K562 (cell line): ENCODE measurements at regions not wholly inside any gene's neighbourhood (a gene's known extent, or its start where the extent isn't known, plus 50 kb on each side); places are given as distances from the start of the nearest gene placed in this dataset.

Source experiments
- ATAC-seq: fragments of 200-7000 bp; cut with Tn5 transposase; 3 replicates; pipeline ENCODE4 v1.9.1; 2020; ENCODE audit warnings: moderate library complexity
- BruUV-seq: library from RNA; stranded (reverse); fragments of 400-500 nt; replicated peaks from 2 replicates; lab custom pipeline; 2021; lab: Mats Ljungman, UMichigan
- CTCF ChIA-PET: fragments of 300-600 bp; formaldehyde crosslinking; extraction: SDS; loops from one replicate; lab custom pipeline; 2021; ENCODE audit warnings: low intra/inter-chr PET ratio; lab: Yijun Ruan, JAX
- POLR2A ChIA-PET: fragments of 300-600, 350-650 bp; sonication (Branson Sonifier 250); formaldehyde crosslinking; extraction: SDS; loops from one replicate; lab custom pipeline; 2021; ENCODE audit warnings: antibody characterized with exemption, inconsistent platforms; lab: Yijun Ruan, JAX
- DNase-seq, 4 experiments: peaks; one replicate each; pipeline versions ENCODE4 v3.0.0 to v3.0.0-alpha.2; 2011 to 2018; ENCODE audit warnings: low spot score in 3 of 4, mixed read lengths in 3 of 4; ENCODE audit errors: extremely low read depth in 1 of 4
- FAIRE-seq: peaks from 2 replicates; lab custom pipeline; 2011; peaks lifted over from hg19 to GRCh38; lab: Jason Lieb, UNC
- H2AFZ ChIP-seq: 2 replicates; pipeline ENCODE4 v1.6.0; 2011; ENCODE audit warnings: low read depth, low read length, control low read depth, inconsistent platforms
- H3K27ac ChIP-seq: fragments of 200-600 bp; 3 replicates; pipeline ENCODE4 v1.8.0; 2011; ENCODE audit warnings: low read depth, mild to moderate bottlenecking, control low read depth, inconsistent platforms, low read length, moderate library complexity, mixed read lengths; ENCODE audit errors: extremely low read depth
- H3K27me3 ChIP-seq, 2 experiments: fragments of 300-600 bp in 1 of 2; 2 replicates in 1 of 2; 3 replicates in 1 of 2; pipeline versions ENCODE4 v1.6.0 to v1.8.0; 2011; ENCODE audit warnings: inconsistent platforms in 2 of 2, low read length in 2 of 2, mild to moderate bottlenecking in 1 of 2, mixed read lengths in 1 of 2, moderate library complexity in 1 of 2; ENCODE audit not compliant: control insufficient read depth in 2 of 2, insufficient read depth in 2 of 2
- H3K36me3 ChIP-seq: fragments of 300-600 bp; 3 replicates; pipeline ENCODE4 v1.8.0; 2011; ENCODE audit warnings: mild to moderate bottlenecking, low read length, inconsistent platforms; ENCODE audit not compliant: control insufficient read depth, insufficient read depth
- H3K4me1 ChIP-seq, 2 experiments: fragments of 200-600 bp in 1 of 2; replicated peaks in 1 of 2; 2 replicates in 1 of 2; 3 replicates in 1 of 2; pipeline versions ENCODE4 v1.5.1 to v1.8.0; 2011; ENCODE audit warnings: inconsistent platforms in 2 of 2, low read length in 2 of 2, mild to moderate bottlenecking in 1 of 2, mixed read lengths in 1 of 2, moderate library complexity in 1 of 2; ENCODE audit not compliant: control insufficient read depth in 2 of 2, insufficient read depth in 2 of 2
- H3K4me2 ChIP-seq: 2 replicates; pipeline ENCODE4 v1.6.1; 2011; ENCODE audit warnings: low read length, control low read depth, inconsistent platforms, mixed read lengths; ENCODE audit not compliant: insufficient read depth
- H3K4me3 ChIP-seq: fragments of 200-600 bp; sonication (generic), shearing (Covaris generic); 2 replicates; pipeline ENCODE4 v1.5.1; 2016; ENCODE audit warnings: control low read depth, inconsistent platforms
- H3K79me2 ChIP-seq: fragments of 200-600 bp; 3 replicates; pipeline ENCODE4 v1.8.0; 2011; ENCODE audit warnings: low read length, inconsistent platforms; ENCODE audit not compliant: control insufficient read depth, insufficient read depth
- H3K9ac ChIP-seq, 2 experiments: 2 replicates each; pipeline versions ENCODE4 v1.6.0 to v1.6.1; 2011; ENCODE audit warnings: low read depth in 2 of 2, low read length in 2 of 2, control low read depth in 1 of 2, inconsistent platforms in 1 of 2, mild to moderate bottlenecking in 1 of 2, mixed read lengths in 1 of 2; ENCODE audit not compliant: insufficient read depth in 1 of 2
- H3K9me1 ChIP-seq: one replicate; pipeline ENCODE4 v1.6.0; 2011; ENCODE audit warnings: inconsistent platforms, mild to moderate bottlenecking, low read length, moderate library complexity; ENCODE audit not compliant: control insufficient read depth, insufficient read depth
- H3K9me3 ChIP-seq: replicated peaks from 2 replicates; pipeline ENCODE4 v1.5.1; 2011; ENCODE audit warnings: low read depth, low read length, inconsistent platforms; ENCODE audit not compliant: control insufficient read depth, insufficient read depth
- H4K20me1 ChIP-seq: replicated peaks from 2 replicates; pipeline ENCODE4 v1.6.1; 2011; ENCODE audit warnings: low read length, inconsistent platforms, mixed read lengths; ENCODE audit not compliant: control insufficient read depth, insufficient read depth
- GABPA ChIP-seq: fragments of 200-800 bp; sonication (Bioruptor generic); conservative IDR thresholded peaks from 2 replicates; pipeline ENCODE4 v1.6.1; 2016; ENCODE audit warnings: low read depth, missing genetic modification characterization, missing compliant biosample characterization
- NFXL1 ChIP-seq: fragments of 450-650 bp; formaldehyde crosslinking; IDR thresholded peaks from 2 replicates; pipeline ENCODE4 v1.4.0; 2021; ENCODE audit warnings: mild to moderate bottlenecking
- SREBF2 ChIP-seq: sonication (generic); formaldehyde crosslinking; IDR thresholded peaks from 2 replicates; pipeline ENCODE4 v1.4.0; 2020; ENCODE audit warnings: mild to moderate bottlenecking, missing genetic modification reagents
- whole genome bisulfite sequencing: fragments of 100-300 bp; shearing (Covaris generic); methylation state at CpG from one replicate; pipeline ENCODE4 v1.1.6; 2016; ENCODE audit warnings: low coverage, mixed read lengths; ENCODE audit not compliant: insufficient coverage; ENCODE audit errors: missing lambda C conversion rate; 5-methylcytosine and 5-hydroxymethylcytosine counted together
- in situ Hi-C: fragments of 300-500 bp; cut with MboI; formaldehyde crosslinking; loops from 4 replicates; pipeline ENCODE4 v1.15.0; 2018; ENCODE audit warnings: inconsistent platforms, mixed read lengths
- intact Hi-C: fragments of 100-400 bp; cut with micrococcal nuclease; formaldehyde crosslinking; loops from 2 replicates; pipeline ENCODE4 v1.14.2; 2022
- TF ChIP-seq, protein P1 (sequence below): fragments of 250-450 bp; sonication (Bioruptor Pico); IDR thresholded peaks from 2 replicates; pipeline ENCODE4 v1.8.0; 2022; ENCODE audit warnings: moderate library complexity, mild to moderate bottlenecking, inconsistent platforms

DNA sequence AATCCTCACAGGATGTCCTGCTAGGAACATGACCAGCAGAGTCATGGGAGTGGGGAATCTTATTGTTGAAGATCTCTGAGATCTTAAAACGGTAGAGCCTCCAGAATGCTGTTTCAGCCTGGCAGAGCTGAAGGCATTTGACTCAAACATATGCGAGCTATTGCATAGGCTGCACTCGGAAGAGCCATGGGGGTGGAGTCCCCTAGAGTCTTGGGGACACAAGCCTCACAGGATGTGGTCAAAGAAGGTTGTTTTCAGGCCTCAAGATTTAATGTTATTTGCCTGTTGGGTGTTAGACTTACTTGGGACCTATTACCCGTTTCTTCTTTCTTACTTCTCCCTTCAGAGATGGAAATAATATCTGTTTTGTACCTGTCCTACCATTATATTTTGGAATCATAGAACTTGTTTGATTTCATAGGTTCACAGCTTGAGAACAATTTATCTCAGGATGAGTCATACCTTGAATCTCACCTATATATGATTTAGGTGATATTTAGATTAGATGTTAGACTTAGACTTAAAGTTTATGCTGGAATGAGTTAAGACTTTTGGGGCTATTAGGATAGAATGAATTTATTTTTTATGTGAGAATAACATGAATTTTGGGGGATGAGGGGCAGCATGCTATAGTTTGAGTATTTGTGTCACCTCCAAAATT, 172.2 kb upstream of the ATP2B1 start:
- H4K20me1 ChIP-seq: no peaks in the 10 kb centered on the region
- H3K36me3 ChIP-seq: no peaks in the 10 kb centered on the region
- H3K79me2 ChIP-seq: no peaks in the 10 kb centered on the region
- no peak overlapping the region for H2AFZ ChIP-seq
- no peaks in the 10 kb centered on the region for H3K9me3 ChIP-seq
- intact Hi-C loops: no loop called here
- ATAC-seq (no peak), DNase-seq (no peak), FAIRE-seq (no peak)
- 8% methylated on average over 4 of the region's 4 CpGs for WGBS
- H3K4me2 ChIP-seq: no peak overlapping the region
- no peak overlapping the region for H3K9ac ChIP-seq
- ChIA-PET CTCF (no interaction called here), POLR2A (no interaction called here)
- TF ChIP-seq GABPA (tag) (0 out of 2 replicates have a peak, but pooled peaks have one; percentile 29), NFXL1 (CRISPR knock-in tag) (no peak)
- BruUV-seq: no TSS peak
- H3K27me3 ChIP-seq: no peaks in the 10 kb centered on the region
- H3K4me3 ChIP-seq: no peak overlapping the region
- no peaks in the 10 kb centered on the region for H3K9me1 ChIP-seq
- in situ Hi-C loops: no loop called here
- H3K4me1 ChIP-seq: no peaks in the 10 kb centered on the region
- H3K27ac ChIP-seq: no peak overlapping the region

DNA sequence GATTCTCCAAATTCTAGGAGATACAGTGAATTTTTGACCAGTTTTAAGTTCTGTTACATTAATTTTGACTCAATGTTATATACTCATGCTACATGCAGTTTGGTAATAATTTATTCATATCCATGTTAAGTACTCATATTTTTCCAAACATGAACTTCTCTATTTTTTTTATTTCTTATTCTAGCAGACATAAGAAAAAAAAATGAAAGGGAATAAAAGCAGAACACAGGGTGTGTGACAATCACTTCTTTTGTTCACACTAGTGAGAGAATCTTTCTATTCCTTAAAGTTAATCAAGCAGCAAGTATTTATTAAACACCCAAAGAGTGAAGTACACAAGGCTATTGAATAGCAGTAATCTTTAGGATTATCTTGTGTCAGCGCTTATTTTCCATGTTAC, 171.1 kb upstream of the ATP2B1 start:
- BruUV-seq: no TSS peak
- no peaks in the 10 kb centered on the region for H3K79me2 ChIP-seq
- H3K36me3 ChIP-seq: no peaks in the 10 kb centered on the region
- H3K27me3 ChIP-seq: no peaks in the 10 kb centered on the region
- ChIA-PET CTCF (no interaction called here), POLR2A (no interaction called here)
- H3K4me1 ChIP-seq: no peaks in the 10 kb centered on the region
- H3K9me1 ChIP-seq: no peaks in the 10 kb centered on the region
- TF ChIP-seq, protein P1, sequence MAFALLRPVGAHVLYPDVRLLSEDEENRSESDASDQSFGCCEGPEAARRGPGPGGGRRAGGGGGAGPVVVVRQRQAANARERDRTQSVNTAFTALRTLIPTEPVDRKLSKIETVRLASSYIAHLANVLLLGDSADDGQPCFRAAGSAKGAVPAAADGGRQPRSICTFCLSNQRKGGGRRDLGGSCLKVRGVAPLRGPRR (CRISPR knock-in tag): no peak
- no peak for TF ChIP-seq SREBF2 (CRISPR knock-in tag)
- no peak overlapping the region for H3K4me2 ChIP-seq
- DNase-seq: no peak
- no peak overlapping the region for H3K9ac ChIP-seq
- H2AFZ ChIP-seq: no peak overlapping the region
- H3K27ac ChIP-seq: no peak overlapping the region
- no peaks in the 10 kb centered on the region for H4K20me1 ChIP-seq
- in situ Hi-C loops (no loop called here), intact Hi-C loops (no loop called here)
- no peak overlapping the region for H3K4me3 ChIP-seq
- FAIRE-seq: no peak
- no peak for ATAC-seq
- WGBS: 0% methylated on average over 1 of the region's 1 CpG
- no peaks in the 10 kb centered on the region for H3K9me3 ChIP-seq
